ENCODE measurements at regions not wholly inside any gene's neighbourhood (a gene's known extent, or its start where the extent isn't known, plus 50 kb on each side); places are given as distances from the start of the nearest gene placed in this dataset.

GRCh38 chr5:81899123-81899522 is 72.7 kb upstream of the ATG10 start:
- no peaks in the 10 kb centered on the region for H3K9me3 ChIP-seq (ENCODE audit: control insufficient read depth, low read length)
- no peaks in the 10 kb centered on the region for H3K4me1 ChIP-seq
- H3K9ac ChIP-seq: no peak overlapping the region
- H3K27ac ChIP-seq: no peak overlapping the region
- no peak overlapping the region for H3K4me3 ChIP-seq (ENCODE audit: low read depth, low read length)
- no peaks in the 10 kb centered on the region for H3K79me2 ChIP-seq
- H3K4me2 ChIP-seq (ENCODE audit: low read length): no peak overlapping the region
- H3K36me3 ChIP-seq (ENCODE audit: control insufficient read depth, insufficient read depth, low read length): no peaks in the 10 kb centered on the region
- TF ChIP-seq, protein P1, sequence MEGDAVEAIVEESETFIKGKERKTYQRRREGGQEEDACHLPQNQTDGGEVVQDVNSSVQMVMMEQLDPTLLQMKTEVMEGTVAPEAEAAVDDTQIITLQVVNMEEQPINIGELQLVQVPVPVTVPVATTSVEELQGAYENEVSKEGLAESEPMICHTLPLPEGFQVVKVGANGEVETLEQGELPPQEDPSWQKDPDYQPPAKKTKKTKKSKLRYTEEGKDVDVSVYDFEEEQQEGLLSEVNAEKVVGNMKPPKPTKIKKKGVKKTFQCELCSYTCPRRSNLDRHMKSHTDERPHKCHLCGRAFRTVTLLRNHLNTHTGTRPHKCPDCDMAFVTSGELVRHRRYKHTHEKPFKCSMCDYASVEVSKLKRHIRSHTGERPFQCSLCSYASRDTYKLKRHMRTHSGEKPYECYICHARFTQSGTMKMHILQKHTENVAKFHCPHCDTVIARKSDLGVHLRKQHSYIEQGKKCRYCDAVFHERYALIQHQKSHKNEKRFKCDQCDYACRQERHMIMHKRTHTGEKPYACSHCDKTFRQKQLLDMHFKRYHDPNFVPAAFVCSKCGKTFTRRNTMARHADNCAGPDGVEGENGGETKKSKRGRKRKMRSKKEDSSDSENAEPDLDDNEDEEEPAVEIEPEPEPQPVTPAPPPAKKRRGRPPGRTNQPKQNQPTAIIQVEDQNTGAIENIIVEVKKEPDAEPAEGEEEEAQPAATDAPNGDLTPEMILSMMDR (IDR thresholded peaks at IDR 0.05): no peak
- H2AFZ ChIP-seq: no peak overlapping the region
- H3K27me3 ChIP-seq (ENCODE audit: control insufficient read depth, insufficient read depth, low read length): no peaks in the 10 kb centered on the region

GRCh38 chr5:81898403-81898802 is 73.4 kb upstream of the ATG10 start:
- Histone ChIP-seq H3K79me2 (no peaks in the 10 kb centered on the region), H3K4me2 (ENCODE audit: low read length) (no peak overlapping the region), H3K4me1 (no peaks in the 10 kb centered on the region), H3K36me3 (ENCODE audit: control insufficient read depth, insufficient read depth, low read length) (no peaks in the 10 kb centered on the region), H3K27me3 (ENCODE audit: control insufficient read depth, insufficient read depth, low read length) (no peaks in the 10 kb centered on the region), H3K4me3 (ENCODE audit: low read depth, low read length) (no peak overlapping the region), H2AFZ (no peak overlapping the region), H3K27ac (no peak overlapping the region), H3K9me3 (ENCODE audit: control insufficient read depth, low read length) (no peaks in the 10 kb centered on the region), H3K9ac (no peak overlapping the region)
- TF ChIP-seq, protein P1 (IDR thresholded peaks at IDR 0.05): no peak

GRCh38 chr5:81896764-81897163 is 75.1 kb upstream of the ATG10 start:
- no peaks in the 10 kb centered on the region for H3K27me3 ChIP-seq (ENCODE audit: control insufficient read depth, insufficient read depth, low read length)
- H3K27ac ChIP-seq: no peak overlapping the region
- H3K9me3 ChIP-seq (ENCODE audit: control insufficient read depth, low read length): no peaks in the 10 kb centered on the region
- H3K4me1 ChIP-seq: no peaks in the 10 kb centered on the region
- no peak overlapping the region for H3K4me3 ChIP-seq (ENCODE audit: low read depth, low read length)
- H3K9ac ChIP-seq: no peak overlapping the region
- H3K79me2 ChIP-seq: no peaks in the 10 kb centered on the region
- no peak overlapping the region for H3K4me2 ChIP-seq (ENCODE audit: low read length)
- no peak overlapping the region for H2AFZ ChIP-seq
- no peaks in the 10 kb centered on the region for H3K36me3 ChIP-seq (ENCODE audit: control insufficient read depth, insufficient read depth, low read length)
- TF ChIP-seq, protein P1 (IDR thresholded peaks at IDR 0.05): no peak

GRCh38 chr5:81895307-81895706 is 76.5 kb upstream of the ATG10 start:
- TF ChIP-seq, protein P1 (IDR thresholded peaks at IDR 0.05): no peak
- H3K27me3 ChIP-seq (ENCODE audit: control insufficient read depth, insufficient read depth, low read length): no peaks in the 10 kb centered on the region
- H3K9ac ChIP-seq: no peak overlapping the region
- H3K79me2 ChIP-seq: no peaks in the 10 kb centered on the region
- no peak overlapping the region for H3K4me3 ChIP-seq (ENCODE audit: low read depth, low read length)
- no peak overlapping the region for H3K4me2 ChIP-seq (ENCODE audit: low read length)
- no peaks in the 10 kb centered on the region for H3K9me3 ChIP-seq (ENCODE audit: control insufficient read depth, low read length)
- H2AFZ ChIP-seq: no peak overlapping the region
- no peaks in the 10 kb centered on the region for H3K4me1 ChIP-seq
- H3K27ac ChIP-seq: no peak overlapping the region
- no peaks in the 10 kb centered on the region for H3K36me3 ChIP-seq (ENCODE audit: control insufficient read depth, insufficient read depth, low read length)

DNA sequence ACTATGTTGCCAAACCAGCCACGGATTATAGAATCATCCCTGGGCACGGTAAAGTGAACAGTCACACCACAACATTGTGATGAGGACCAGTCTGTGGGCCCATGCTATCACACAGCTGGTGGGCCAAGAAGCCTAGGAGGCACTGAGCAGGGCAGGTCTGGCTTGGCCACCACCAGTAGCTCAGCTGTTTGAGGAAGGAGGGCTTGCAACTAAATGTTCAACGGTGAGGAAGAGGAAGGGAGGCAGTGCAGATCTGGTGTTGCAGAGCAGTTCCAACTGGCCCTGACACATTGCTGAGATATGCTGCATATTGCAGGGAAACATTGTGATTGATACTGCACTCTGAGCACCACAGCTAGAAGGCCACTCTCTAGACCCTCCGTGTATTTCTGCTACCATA is 77.9 kb upstream of the ATG10 start:
- no peak overlapping the region for H3K4me2 ChIP-seq (ENCODE audit: low read length)
- no peaks in the 10 kb centered on the region for H3K9me3 ChIP-seq (ENCODE audit: control insufficient read depth, low read length)
- H3K27me3 ChIP-seq (ENCODE audit: control insufficient read depth, insufficient read depth, low read length): no peaks in the 10 kb centered on the region
- H3K36me3 ChIP-seq (ENCODE audit: control insufficient read depth, insufficient read depth, low read length): no peaks in the 10 kb centered on the region
- H3K4me1 ChIP-seq: no peaks in the 10 kb centered on the region
- no peak overlapping the region for H3K27ac ChIP-seq
- H2AFZ ChIP-seq: no peak overlapping the region
- no peak overlapping the region for H3K9ac ChIP-seq
- TF ChIP-seq, protein P1 (IDR thresholded peaks at IDR 0.05): no peak
- no peak overlapping the region for H3K4me3 ChIP-seq (ENCODE audit: low read depth, low read length)
- no peaks in the 10 kb centered on the region for H3K79me2 ChIP-seq

Data from parathyroid adenoma (tissue), 2 donors.